Ramos (cell line): ENCODE measurements at regions not wholly inside any gene's neighbourhood (a gene's known extent, or its start where the extent isn't known, plus 50 kb on each side); places are given as distances from the start of the nearest gene placed in this dataset.
"Not testable (repeated sequence)": the region's sequence is repeated elsewhere in the genome, so short reads cannot be mapped to it uniquely, and the experiment has no call there.

Experiments used
- in situ Hi-C: fragments of 300-500 bp; cut with MboI; formaldehyde crosslinking; loops from one replicate; pipeline ENCODE4 v1.14.3; 2022; ENCODE audit warnings: low sequenced_read_pairs; ENCODE audit not compliant: unreplicated experiment

GRCh38 chr4:120318196-120318846, 251.7 kb upstream of the MAD2L1 start:
- in situ Hi-C loops = no loop called here

GRCh38 chr4:120317713-120318112, 251.1 kb upstream of the MAD2L1 start:
- in situ Hi-C loops = no loop called here

- in situ Hi-C loops = no loop called here
Observed at GRCh38 chr4:120316416-120316815, 249.8 kb upstream of the MAD2L1 start.

GRCh38 chr4:120314969-120315368, 248.3 kb upstream of the MAD2L1 start:
- in situ Hi-C loops = no loop called here

GRCh38 chr4:120304801-120305200, 238.2 kb upstream of the MAD2L1 start:
- in situ Hi-C loops = no loop called here

- in situ Hi-C loops = no loop called here
Observed at GRCh38 chr4:120299631-120300030, 233.0 kb upstream of the MAD2L1 start.

- in situ Hi-C loops = no loop called here
Observed at GRCh38 chr4:120293341-120293740, 226.7 kb upstream of the MAD2L1 start.

- in situ Hi-C loops = no loop called here
Observed at GRCh38 chr4:120291541-120291940, 224.9 kb upstream of the MAD2L1 start.

GRCh38 chr4:120290553-120290952, 223.9 kb upstream of the MAD2L1 start:
- in situ Hi-C loops = no loop called here

- in situ Hi-C loops = no loop called here
Observed at GRCh38 chr4:120286813-120287212, 220.2 kb upstream of the MAD2L1 start.

GRCh38 chr4:120281581-120281980, 214.9 kb upstream of the MAD2L1 start:
- in situ Hi-C loops = no loop called here

GRCh38 chr4:120277391-120277790, 210.7 kb upstream of the MAD2L1 start:
- in situ Hi-C loops = no loop called here

GRCh38 chr4:120266602-120267001, 200.0 kb upstream of the MAD2L1 start:
- in situ Hi-C loops = no loop called here

- in situ Hi-C loops = no loop called here
Observed at GRCh38 chr4:120263618-120264017, 197.0 kb upstream of the MAD2L1 start.

- in situ Hi-C loops = no loop called here
Observed at GRCh38 chr4:120261117-120261516, 194.5 kb upstream of the MAD2L1 start.

- in situ Hi-C loops = not testable (repeated sequence)
Observed at GRCh38 chr4:120256112-120256775, 189.6 kb upstream of the MAD2L1 start.

GRCh38 chr4:120238277-120238973, 171.8 kb upstream of the MAD2L1 start:
- in situ Hi-C loops = no loop called here

- in situ Hi-C loops = no loop called here
Observed at GRCh38 chr4:120236873-120237272, 170.2 kb upstream of the MAD2L1 start.

GRCh38 chr4:120232050-120232449, 165.4 kb upstream of the MAD2L1 start:
- in situ Hi-C loops = no loop called here

- in situ Hi-C loops = no loop called here
Observed at GRCh38 chr4:120228086-120228485, 161.4 kb upstream of the MAD2L1 start.

- in situ Hi-C loops = no loop called here
Observed at GRCh38 chr4:120227554-120227953, 160.9 kb upstream of the MAD2L1 start.
